ENCODE measurements at regions not wholly inside any gene's neighbourhood (a gene's known extent, or its start where the extent isn't known, plus 50 kb on each side); places are given as distances from the start of the nearest gene placed in this dataset.

DNA sequence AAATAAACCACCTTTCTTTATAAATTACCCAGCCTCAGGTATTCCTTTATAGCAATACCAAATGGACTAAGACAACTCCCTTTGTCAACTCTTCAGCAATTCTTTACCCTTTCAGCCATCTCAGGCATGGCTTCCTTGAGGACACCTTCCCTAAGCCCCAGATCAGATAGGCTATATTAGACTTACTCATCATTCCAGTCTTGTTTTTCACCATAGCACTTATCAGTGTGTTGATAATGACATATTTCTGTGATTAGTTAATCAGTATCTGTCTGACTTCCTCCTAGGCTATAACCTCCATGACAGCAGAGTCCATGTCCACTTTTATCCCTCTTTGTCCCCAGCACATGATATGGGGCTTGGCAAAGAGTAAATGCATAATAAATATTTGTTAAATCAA lies 238.1 kb downstream of the ACTL7B start:
- H3K27ac ChIP-seq (ENCODE audit: insufficient read depth, low read length): no peak overlapping the region
- H4K20me1 ChIP-seq (ENCODE audit: insufficient read depth, low read length): no peaks in the 10 kb centered on the region
- ATAC-seq (ENCODE audit: low read depth) (no peak), DNase-seq (no peak)
- no peak overlapping the region for H2AK9ac ChIP-seq (replicated peaks; ENCODE audit: low read depth, low read length, poor library complexity)
- no peak overlapping the region for H3K14ac ChIP-seq (replicated peaks; ENCODE audit: low read depth, low read length)
- no peak overlapping the region for H4K5ac ChIP-seq (ENCODE audit: low read depth, low read length)
- H4K8ac ChIP-seq (ENCODE audit: low read depth in 2 of 2, low read length in 2 of 2): no peak overlapping the region
- no peak overlapping the region for H3K4ac ChIP-seq (ENCODE audit: low read depth, low read length)
- no peaks in the 10 kb centered on the region for H3K79me1 ChIP-seq (ENCODE audit: low read depth in 1 of 2, low read length in 2 of 2)
- ChIA-PET POLR2A (ENCODE audit: unreplicated experiment) (no interaction called here), CTCF (no interaction called here)
- H3K4me3 ChIP-seq (ENCODE audit: insufficient read depth, low read depth, low read length): no peak overlapping the region
- no peak overlapping the region for H2AFZ ChIP-seq (replicated peaks; ENCODE audit: low read length, poor library complexity)
- H3K9me3 ChIP-seq (ENCODE audit: control insufficient read depth, insufficient read depth, low read length): no peaks in the 10 kb centered on the region
- H2BK120ac ChIP-seq (ENCODE audit: low read depth, low read length): no peak overlapping the region
- no peak overlapping the region for H3K9ac ChIP-seq (ENCODE audit: low read depth, low read length)
- H3K4me2 ChIP-seq (ENCODE audit: low read depth, low read length): no peak overlapping the region
- H3K18ac ChIP-seq (ENCODE audit: low read depth, low read length): no peak overlapping the region
- H3K56ac ChIP-seq (ENCODE audit: extremely low read depth, insufficient read depth, low read length): no peak overlapping the region
- no peaks in the 10 kb centered on the region for H3K9me1 ChIP-seq (ENCODE audit: insufficient read depth, low read length)
- no peaks in the 10 kb centered on the region for H3K36me3 ChIP-seq (ENCODE audit: control insufficient read depth, insufficient read depth, low read length)
- H2BK5ac ChIP-seq (ENCODE audit: low read depth, low read length, poor library complexity, severe bottlenecking): no peak overlapping the region
- no peaks in the 10 kb centered on the region for H3K4me1 ChIP-seq (ENCODE audit: control insufficient read depth, insufficient read depth, low read length)
- H2BK15ac ChIP-seq (ENCODE audit: low read depth, low read length): no peak overlapping the region
- BruUV-seq (replicated peaks): no TSS peak
- in situ Hi-C loops (cut with MboI; ENCODE audit: low sequenced_read_pairs): no loop called here
- TF ChIP-seq NFE2L2 (IDR thresholded peaks at IDR 0.05; ENCODE audit: low read depth, low read length): no peak
- no peak for TF ChIP-seq CEBPB (IDR thresholded peaks at IDR 0.05; ENCODE audit: low read depth, low read length)
- TF ChIP-seq RCOR1 (IDR thresholded peaks at IDR 0.05; ENCODE audit: insufficient replicate concordance, low read length): no peak
- TF ChIP-seq FOS (IDR thresholded peaks at IDR 0.05; ENCODE audit: low read depth, low read length): no peak
- no peak for TF ChIP-seq SMC3 (IDR thresholded peaks at IDR 0.05; ENCODE audit: low read depth, low read length)
- no peak for TF ChIP-seq RFX5 (IDR thresholded peaks at IDR 0.05; ENCODE audit: low read depth, low read length)
- no peak overlapping the region for H2AK5ac ChIP-seq (ENCODE audit: low read depth, low read length)
- intact Hi-C loops (cut with micrococcal nuclease): no loop called here
- no peak overlapping the region for H2BK20ac ChIP-seq (ENCODE audit: low read depth, low read length)
- H3K27me3 ChIP-seq (ENCODE audit: control insufficient read depth, insufficient read depth, low read length): no peaks in the 10 kb centered on the region
- no peak overlapping the region for H3K23ac ChIP-seq (ENCODE audit: low read depth, low read length)
- dilution Hi-C loops (cut with HindIII; ENCODE audit: low sequenced_read_pairs, unreplicated experiment): no loop called here
- no peak overlapping the region for H4K91ac ChIP-seq (ENCODE audit: insufficient read depth, low read depth, low read length)
